ENCODE measurements at regions not wholly inside any gene's neighbourhood (a gene's known extent, or its start where the extent isn't known, plus 50 kb on each side); places are given as distances from the start of the nearest gene placed in this dataset.
A peak's percentile ranks its signal among the peaks of the same experiment; 100 is the strongest.
"Not testable (repeated sequence)": the region's sequence is repeated elsewhere in the genome, so short reads cannot be mapped to it uniquely, and the experiment has no call there.

DNA sequence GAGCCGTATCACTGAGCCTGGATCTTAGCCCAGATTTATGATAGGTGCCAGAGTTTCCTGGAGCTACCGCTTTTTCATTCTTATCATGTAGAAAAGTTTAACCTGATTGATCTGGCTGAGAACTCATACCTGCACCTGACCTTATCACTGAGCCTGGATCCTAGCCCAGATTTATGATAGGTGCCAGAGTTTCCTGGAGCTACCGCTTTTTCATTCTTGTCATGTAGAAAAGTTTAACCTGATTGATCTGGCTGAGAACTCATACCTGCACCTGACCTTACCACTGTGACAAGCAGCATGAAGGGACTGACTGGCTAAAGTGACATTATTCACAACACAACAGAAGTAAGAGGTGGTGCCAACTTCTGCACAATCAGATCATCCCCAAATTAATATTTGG lies 1188.1 kb upstream of the FLRT2 start:
- not testable (repeated sequence) for H3K18ac ChIP-seq (ENCODE audit: low read depth in 1 of 2, low read length in 2 of 2); H3K4me3 ChIP-seq (ENCODE audit: insufficient read depth in 1 of 2, low read depth in 1 of 2, low read length in 2 of 2); H4K91ac ChIP-seq (ENCODE audit: low read length); DNase-seq; H2BK120ac ChIP-seq (ENCODE audit: low read depth, low read length); H3K27me3 ChIP-seq (ENCODE audit: control insufficient read depth in 1 of 2, insufficient read depth in 1 of 2, low read length in 2 of 2); H3K4me1 ChIP-seq (ENCODE audit: control insufficient read depth, insufficient read depth, low read depth, low read length); H3K23ac ChIP-seq (ENCODE audit: low read length in 2 of 2); H4K8ac ChIP-seq (ENCODE audit: low read length); H2AFZ ChIP-seq (ENCODE audit: low read depth, low read length); H3K79me1 ChIP-seq (replicated peaks; ENCODE audit: low read length, poor library complexity, severe bottlenecking); H2BK12ac ChIP-seq (ENCODE audit: low read length in 2 of 2); H3K27ac ChIP-seq (ENCODE audit: low read length, poor library complexity, severe bottlenecking); H2AK5ac ChIP-seq (ENCODE audit: low read length, severe bottlenecking); H2BK15ac ChIP-seq (ENCODE audit: low read depth, poor library complexity, severe bottlenecking); H3K36me3 ChIP-seq (ENCODE audit: control insufficient read depth in 1 of 2, insufficient read depth in 2 of 2, low read depth in 1 of 2, low read length in 2 of 2); H2BK5ac ChIP-seq (ENCODE audit: low read depth, low read length, poor library complexity, severe bottlenecking); H3K4ac ChIP-seq (ENCODE audit: low read depth in 1 of 2, low read length in 2 of 2); H3K14ac ChIP-seq (ENCODE audit: low read length in 2 of 2); H3K9ac ChIP-seq (ENCODE audit: low read length); H3K4me2 ChIP-seq (ENCODE audit: low read length, poor library complexity, severe bottlenecking)
- peaks cover 20% of the 10 kb centered on the region for H3K9me3 ChIP-seq (ENCODE audit: control insufficient read depth, low read length)
- WGBS: 100% methylated on average over 3 of the region's 3 CpGs

DNA sequence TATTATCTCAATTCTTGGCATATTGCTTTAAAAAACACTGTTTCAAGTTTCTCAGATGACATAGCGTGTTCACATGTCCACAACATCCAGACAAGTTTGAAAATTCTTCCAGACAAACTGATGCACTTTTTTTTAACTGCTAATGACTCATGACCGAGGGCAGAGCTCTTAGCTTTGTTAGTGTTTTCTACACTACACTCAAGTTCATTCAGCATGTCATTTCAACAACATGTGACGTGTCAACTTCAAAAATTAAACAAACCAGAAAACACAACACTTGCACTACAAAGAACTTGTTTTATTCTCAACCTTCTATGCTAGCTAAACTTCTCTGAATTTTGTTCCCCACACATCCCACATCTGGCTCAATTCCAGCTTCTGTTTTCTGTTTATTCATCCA lies 1186.3 kb upstream of the FLRT2 start:
- Histone ChIP-seq H3K4ac (ENCODE audit: low read depth in 1 of 2, low read length in 2 of 2) (no peak overlapping the region), H4K91ac (ENCODE audit: low read length) (no peak overlapping the region), H3K36me3 (ENCODE audit: control insufficient read depth in 1 of 2, insufficient read depth in 2 of 2, low read depth in 1 of 2, low read length in 2 of 2) (no peaks in the 10 kb centered on the region), H2AK5ac (ENCODE audit: low read length, severe bottlenecking) (no peak overlapping the region), H2BK12ac (ENCODE audit: low read length in 2 of 2) (no peak overlapping the region), H3K14ac (ENCODE audit: low read length in 2 of 2) (no peak overlapping the region), H3K27me3 (ENCODE audit: control insufficient read depth in 1 of 2, insufficient read depth in 1 of 2, low read length in 2 of 2) (no peaks in the 10 kb centered on the region), H3K9me3 (ENCODE audit: control insufficient read depth, low read length) (peaks cover 20% of the 10 kb centered on the region), H3K18ac (ENCODE audit: low read depth in 1 of 2, low read length in 2 of 2) (no peak overlapping the region), H4K8ac (ENCODE audit: low read length) (no peak overlapping the region), H2BK15ac (ENCODE audit: low read depth, poor library complexity, severe bottlenecking) (no peak overlapping the region), H3K4me2 (ENCODE audit: low read length, poor library complexity, severe bottlenecking) (no peak overlapping the region), H2BK5ac (ENCODE audit: low read depth, low read length, poor library complexity, severe bottlenecking) (no peak overlapping the region), H2AFZ (ENCODE audit: low read depth, low read length) (no peak overlapping the region), H3K27ac (ENCODE audit: low read length, poor library complexity, severe bottlenecking) (no peak overlapping the region), H2BK120ac (ENCODE audit: low read depth, low read length) (no peak overlapping the region), H3K4me3 (ENCODE audit: insufficient read depth in 1 of 2, low read depth in 1 of 2, low read length in 2 of 2) (no peak overlapping the region), H3K79me1 (replicated peaks; ENCODE audit: low read length, poor library complexity, severe bottlenecking) (no peaks in the 10 kb centered on the region), H3K9ac (ENCODE audit: low read length) (no peak overlapping the region), H3K4me1 (ENCODE audit: control insufficient read depth, insufficient read depth, low read depth, low read length) (no peaks in the 10 kb centered on the region), H3K23ac (ENCODE audit: low read length in 2 of 2) (no peak overlapping the region)
- 3% methylated on average over 3 of the region's 3 CpGs for WGBS
- peak; percentile 94 for DNase-seq

DNA sequence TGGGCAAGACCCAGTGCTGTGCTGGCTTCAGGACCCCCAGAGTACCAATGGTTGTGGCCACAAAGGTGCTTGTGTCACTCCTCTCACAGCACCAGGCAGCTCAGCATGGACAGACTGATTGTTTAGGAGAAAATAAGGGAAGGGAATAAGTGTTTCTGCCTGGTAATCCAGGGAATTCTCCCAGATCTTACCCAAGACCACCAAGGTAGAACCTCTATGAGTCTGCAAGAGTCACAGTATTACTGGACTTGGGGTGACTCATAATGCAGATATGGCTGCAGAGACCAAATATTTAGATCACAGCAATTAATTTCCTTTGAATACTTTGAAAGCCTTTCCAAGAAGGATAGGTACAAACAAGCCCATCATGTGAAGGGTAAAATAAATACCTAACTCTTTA lies 1178.3 kb upstream of the FLRT2 start:
- H4K91ac ChIP-seq (ENCODE audit: low read length): no peak overlapping the region
- no peaks in the 10 kb centered on the region for H3K36me3 ChIP-seq (ENCODE audit: control insufficient read depth in 1 of 2, insufficient read depth in 2 of 2, low read depth in 1 of 2, low read length in 2 of 2)
- H2BK15ac ChIP-seq (ENCODE audit: low read depth, poor library complexity, severe bottlenecking): no peak overlapping the region
- no peak overlapping the region for H4K8ac ChIP-seq (ENCODE audit: low read length)
- no peak overlapping the region for H2AFZ ChIP-seq (ENCODE audit: low read depth, low read length)
- H3K27ac ChIP-seq (ENCODE audit: low read length, poor library complexity, severe bottlenecking): no peak overlapping the region
- no peak overlapping the region for H3K4me3 ChIP-seq (ENCODE audit: insufficient read depth in 1 of 2, low read depth in 1 of 2, low read length in 2 of 2)
- H3K79me1 ChIP-seq (replicated peaks; ENCODE audit: low read length, poor library complexity, severe bottlenecking): no peaks in the 10 kb centered on the region
- H3K9ac ChIP-seq (ENCODE audit: low read length): no peak overlapping the region
- DNase-seq: peak; percentile 15
- no peak overlapping the region for H2AK5ac ChIP-seq (ENCODE audit: low read length, severe bottlenecking)
- peaks cover 15% of the 10 kb centered on the region for H3K9me3 ChIP-seq (ENCODE audit: control insufficient read depth, low read length)
- H3K4me2 ChIP-seq (ENCODE audit: low read length, poor library complexity, severe bottlenecking): no peak overlapping the region
- no peak overlapping the region for H2BK5ac ChIP-seq (ENCODE audit: low read depth, low read length, poor library complexity, severe bottlenecking)
- no peak overlapping the region for H3K18ac ChIP-seq (ENCODE audit: low read depth in 1 of 2, low read length in 2 of 2)
- H3K27me3 ChIP-seq (ENCODE audit: control insufficient read depth in 1 of 2, insufficient read depth in 1 of 2, low read length in 2 of 2): no peaks in the 10 kb centered on the region
- no peak overlapping the region for H3K14ac ChIP-seq (ENCODE audit: low read length in 2 of 2)
- H3K23ac ChIP-seq (ENCODE audit: low read length in 2 of 2): no peak overlapping the region
- no peak overlapping the region for H2BK120ac ChIP-seq (ENCODE audit: low read depth, low read length)
- H2BK12ac ChIP-seq (ENCODE audit: low read length in 2 of 2): no peak overlapping the region
- no peaks in the 10 kb centered on the region for H3K4me1 ChIP-seq (ENCODE audit: control insufficient read depth, insufficient read depth, low read depth, low read length)
- H3K4ac ChIP-seq (ENCODE audit: low read depth in 1 of 2, low read length in 2 of 2): no peak overlapping the region

- 84% methylated on average over 2 of the region's 2 CpGs for WGBS
- Histone ChIP-seq H3K4me2 (ENCODE audit: low read length, poor library complexity, severe bottlenecking) (no peak overlapping the region), H2BK12ac (ENCODE audit: low read length in 2 of 2) (no peak overlapping the region), H3K18ac (ENCODE audit: low read depth in 1 of 2, low read length in 2 of 2) (no peak overlapping the region), H3K79me1 (replicated peaks; ENCODE audit: low read length, poor library complexity, severe bottlenecking) (no peaks in the 10 kb centered on the region), H2BK15ac (ENCODE audit: low read depth, poor library complexity, severe bottlenecking) (no peak overlapping the region), H2AFZ (ENCODE audit: low read depth, low read length) (no peak overlapping the region), H2BK5ac (ENCODE audit: low read depth, low read length, poor library complexity, severe bottlenecking) (no peak overlapping the region), H3K27ac (ENCODE audit: low read length, poor library complexity, severe bottlenecking) (no peak overlapping the region), H3K4me1 (ENCODE audit: control insufficient read depth, insufficient read depth, low read depth, low read length) (no peaks in the 10 kb centered on the region), H3K4ac (ENCODE audit: low read depth in 1 of 2, low read length in 2 of 2) (no peak overlapping the region), H3K27me3 (ENCODE audit: control insufficient read depth in 1 of 2, insufficient read depth in 1 of 2, low read length in 2 of 2) (no peaks in the 10 kb centered on the region), H4K91ac (ENCODE audit: low read length) (no peak overlapping the region), H3K23ac (ENCODE audit: low read length in 2 of 2) (no peak overlapping the region), H3K4me3 (ENCODE audit: insufficient read depth in 1 of 2, low read depth in 1 of 2, low read length in 2 of 2) (no peak overlapping the region), H4K8ac (ENCODE audit: low read length) (no peak overlapping the region), H2AK5ac (ENCODE audit: low read length, severe bottlenecking) (no peak overlapping the region), H2BK120ac (ENCODE audit: low read depth, low read length) (no peak overlapping the region), H3K9me3 (ENCODE audit: control insufficient read depth, low read length) (peaks cover 11% of the 10 kb centered on the region), H3K36me3 (ENCODE audit: control insufficient read depth in 1 of 2, insufficient read depth in 2 of 2, low read depth in 1 of 2, low read length in 2 of 2) (no peaks in the 10 kb centered on the region), H3K9ac (ENCODE audit: low read length) (no peak overlapping the region), H3K14ac (ENCODE audit: low read length in 2 of 2) (no peak overlapping the region)
- no peak for DNase-seq
These were observed 1168.5 kb upstream of the FLRT2 start for GRCh38 chr14:84361476-84361875.
